Kidney (tissue), 13 donors: ENCODE measurements at regions not wholly inside any gene's neighbourhood (a gene's known extent, or its start where the extent isn't known, plus 50 kb on each side); places are given as distances from the start of the nearest gene placed in this dataset.

Experiments used
- DNase-seq, 5 donors: peaks; one replicate each; pipeline ENCODE4 v3.0.0-alpha.2; 2013 to 2020
- FAIRE-seq: peaks from 2 replicates; lab custom pipeline; 2012; peaks lifted over from hg19 to GRCh38; lab: Jason Lieb, UNC
- H3K27ac ChIP-seq, 2 donors: one replicate each; pipeline ENCODE4 v1.7.0; 2013; ENCODE audit warnings: low read depth in 2 of 2, low read length in 2 of 2, inconsistent platforms in 1 of 2
- H3K27me3 ChIP-seq: one replicate; pipeline ENCODE4 v1.7.1; 2013; ENCODE audit warnings: low read length, inconsistent platforms; ENCODE audit not compliant: control insufficient read depth, insufficient read depth
- H3K36me3 ChIP-seq, 3 donors: one replicate each; pipeline versions ENCODE4 v1.7.0 to v1.7.1; 2013; ENCODE audit warnings: low read length in 3 of 3, control low read depth in 1 of 3, inconsistent platforms in 1 of 3; ENCODE audit not compliant: insufficient read depth in 3 of 3, control insufficient read depth in 2 of 3
- H3K4me1 ChIP-seq, 3 donors: one replicate each; pipeline versions ENCODE4 v1.7.0 to v1.7.1; 2013; ENCODE audit warnings: low read length in 3 of 3, inconsistent platforms in 1 of 3, low read depth in 1 of 3; ENCODE audit not compliant: control insufficient read depth in 2 of 3, insufficient read depth in 2 of 3
- H3K4me3 ChIP-seq, 3 donors: one replicate each; pipeline versions ENCODE4 v1.7.0 to v1.8.1; 2013; ENCODE audit warnings: low read length in 3 of 3, control low read depth in 1 of 3, inconsistent platforms in 1 of 3
- H3K9ac ChIP-seq, 3 donors: one replicate each; pipeline versions ENCODE4 v1.7.0 to v1.7.1; 2013; ENCODE audit warnings: low read length in 3 of 3, control low read depth in 1 of 3, inconsistent platforms in 1 of 3
- H3K9me3 ChIP-seq, 3 donors: one replicate each; pipeline versions ENCODE4 v1.7.0 to v1.7.1; 2013; ENCODE audit warnings: low read length in 3 of 3, control low read depth in 1 of 3, inconsistent platforms in 1 of 3; ENCODE audit not compliant: control insufficient read depth in 2 of 3, insufficient read depth in 1 of 3
- CTCF ChIP-seq: IDR thresholded peaks from 3 replicates; pipeline ENCODE4 v1.5.1; 2012; ENCODE audit warnings: mild to moderate bottlenecking, moderate library complexity, borderline replicate concordance; ENCODE audit not compliant: insufficient read depth; ENCODE audit errors: extremely low read depth
- intact Hi-C: fragments of 100-400 bp; cut with DNase I; formaldehyde crosslinking; loops from one replicate; pipeline ENCODE4 v1.11.1; 2022
- donor health status: control.
- donor health status: control.
- donor health status: control.
- donor health status: control.
- donor health status: control.
- donor health status: DM: yes; HTN: yes; CAD: no.
- donor health status: Normal renal cell carcinoma (clear cell type).

- no peak for FAIRE-seq
- H3K4me1 ChIP-seq = no peaks in the 10 kb centered on the region
- H3K27ac ChIP-seq = no peak overlapping the region
- H3K9me3 ChIP-seq = no peaks in the 10 kb centered on the region
- H3K9ac ChIP-seq = no peak overlapping the region
- TF ChIP-seq CTCF = no peak
- no peak overlapping the region for H3K4me3 ChIP-seq
- no peak for DNase-seq
- H3K36me3 ChIP-seq = no peaks in the 10 kb centered on the region
- intact Hi-C loops = no loop called here
- H3K27me3 ChIP-seq = no peaks in the 10 kb centered on the region
Observed at GRCh38 chr5:159835548-159835947, 80.7 kb upstream of the ADRA1B start.

- H3K9ac ChIP-seq = no peak overlapping the region
- intact Hi-C loops = no loop called here
- FAIRE-seq = no peak
- H3K36me3 ChIP-seq = no peaks in the 10 kb centered on the region
- H3K4me3 ChIP-seq = no peak overlapping the region
- H3K9me3 ChIP-seq = no peaks in the 10 kb centered on the region
- H3K27ac ChIP-seq = no peak overlapping the region
- no peaks in the 10 kb centered on the region for H3K4me1 ChIP-seq
- H3K27me3 ChIP-seq = no peaks in the 10 kb centered on the region
- no peak for DNase-seq
- no peak for TF ChIP-seq CTCF
Observed at GRCh38 chr5:159836691-159837090, 79.6 kb upstream of the ADRA1B start.

- intact Hi-C loops = no loop called here
- Histone ChIP-seq H3K36me3 (no peaks in the 10 kb centered on the region), H3K4me1 (no peaks in the 10 kb centered on the region), H3K27ac (no peak overlapping the region), H3K27me3 (no peaks in the 10 kb centered on the region), H3K9me3 (no peaks in the 10 kb centered on the region), H3K4me3 (no peak overlapping the region), H3K9ac (no peak overlapping the region)
- no peak for TF ChIP-seq CTCF
- no peak for FAIRE-seq
- DNase-seq = no peak
Observed at GRCh38 chr5:159837860-159838259, 78.4 kb upstream of the ADRA1B start.

- H3K27me3 ChIP-seq = no peaks in the 10 kb centered on the region
- intact Hi-C loops = no loop called here
- H3K4me1 ChIP-seq = no peaks in the 10 kb centered on the region
- no peak overlapping the region for H3K9ac ChIP-seq
- TF ChIP-seq CTCF = no peak
- DNase-seq (no peak), FAIRE-seq (no peak)
- H3K36me3 ChIP-seq = no peaks in the 10 kb centered on the region
- no peak overlapping the region for H3K4me3 ChIP-seq
- H3K9me3 ChIP-seq = no peaks in the 10 kb centered on the region
- no peak overlapping the region for H3K27ac ChIP-seq
Observed at GRCh38 chr5:159838551-159839222, 77.6 kb upstream of the ADRA1B start.
